ENCODE measurements at regions not wholly inside any gene's neighbourhood (a gene's known extent, or its start where the extent isn't known, plus 50 kb on each side); places are given as distances from the start of the nearest gene placed in this dataset.

DNA sequence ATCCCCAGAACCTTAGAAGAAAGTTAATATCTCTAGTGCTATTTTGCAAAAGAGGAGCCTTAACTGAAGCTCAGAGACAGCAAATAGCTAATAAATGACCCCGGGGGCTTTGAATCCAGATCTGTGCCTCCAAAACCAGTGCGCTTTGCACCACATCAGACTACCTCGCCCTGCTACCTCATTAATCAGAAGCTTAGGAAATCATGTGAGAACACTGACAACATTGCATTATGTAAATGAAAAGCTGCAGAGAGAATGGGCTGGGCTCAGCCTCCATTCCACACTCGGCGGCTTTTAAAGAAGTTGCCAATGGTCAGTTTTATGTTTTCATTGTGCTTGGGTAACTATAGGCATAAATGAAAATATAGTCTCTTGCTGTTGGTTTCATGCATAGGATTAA is 54.0 kb upstream of the STMND1 start:
- Mint-ChIP-seq H3K27me3 (peaks cover 19% of the 10 kb centered on the region), H3K36me3 (ENCODE audit: low read depth) (no peaks in the 10 kb centered on the region), H3K9me3 (no peaks in the 10 kb centered on the region), H3K4me3 (no peak overlapping the region), H3K27ac (no peak overlapping the region), H3K4me1 (no peaks in the 10 kb centered on the region)
- ATAC-seq (no peak), DNase-seq (no peak)

DNA sequence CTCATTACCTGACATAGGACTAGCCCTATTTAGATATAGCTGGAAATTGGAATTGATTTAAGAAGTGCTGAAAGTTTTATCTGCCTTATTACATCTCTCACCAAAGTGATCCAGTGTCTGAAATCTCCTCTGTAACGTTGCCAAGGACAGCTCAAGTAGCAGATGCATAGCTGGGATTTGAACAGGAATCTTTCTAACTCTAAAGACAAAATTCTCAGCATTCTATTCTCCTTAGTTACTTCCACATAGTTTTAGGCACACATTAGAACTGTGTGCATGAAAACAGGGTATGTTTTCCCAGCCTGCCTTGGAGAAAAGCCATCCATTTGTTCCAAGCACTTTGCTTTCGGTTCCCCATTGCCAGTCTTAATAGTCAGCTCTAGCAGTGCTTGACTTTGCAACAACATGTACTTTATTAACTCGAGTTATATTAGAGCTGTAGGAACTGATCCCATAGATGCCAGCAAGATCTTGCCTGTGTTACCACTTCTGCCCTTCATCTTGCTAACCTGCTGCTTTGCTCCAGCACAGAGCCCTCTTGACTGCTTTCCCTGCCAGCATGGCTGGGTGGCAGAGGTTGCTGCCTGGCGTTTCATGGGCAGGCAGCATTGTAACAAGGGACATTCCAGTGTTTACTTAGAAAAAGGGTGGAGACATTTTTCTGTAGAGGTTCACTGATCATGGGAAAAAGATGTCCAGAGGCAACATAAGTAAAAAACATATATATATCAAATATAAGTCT is 56.1 kb upstream of the STMND1 start:
- Mint-ChIP-seq H3K4me1 (no peaks in the 10 kb centered on the region), H3K4me3 (no peak overlapping the region), H3K36me3 (ENCODE audit: low read depth) (no peaks in the 10 kb centered on the region), H3K9me3 (no peaks in the 10 kb centered on the region), H3K27ac (no peak overlapping the region), H3K27me3 (peaks cover 19% of the 10 kb centered on the region)
- ATAC-seq (no peak), DNase-seq (no peak)

DNA sequence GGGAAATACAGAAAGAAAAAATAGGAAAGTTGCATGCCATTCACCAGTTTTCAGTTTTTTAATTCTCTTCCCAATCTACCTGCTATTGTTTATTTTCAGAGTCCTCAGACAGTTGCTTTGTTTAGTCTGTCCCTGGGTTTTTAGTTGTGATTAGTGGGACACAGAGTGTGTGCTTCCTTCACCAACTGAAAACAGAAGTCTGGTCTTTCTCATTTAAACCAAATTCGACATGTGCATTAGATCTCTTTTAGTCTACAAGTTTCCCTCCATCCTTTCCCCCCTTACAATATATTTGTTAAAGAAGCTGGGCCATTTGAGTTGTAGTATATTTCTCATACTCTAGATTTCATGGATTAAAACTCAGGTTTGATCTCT is 58.7 kb upstream of the STMND1 start:
- Mint-ChIP-seq H3K9me3 (no peaks in the 10 kb centered on the region), H3K27ac (no peak overlapping the region), H3K4me3 (no peak overlapping the region), H3K4me1 (no peaks in the 10 kb centered on the region), H3K36me3 (ENCODE audit: low read depth) (no peaks in the 10 kb centered on the region), H3K27me3 (peaks cover 25% of the 10 kb centered on the region)
- ATAC-seq (no peak), DNase-seq (no peak)

DNA sequence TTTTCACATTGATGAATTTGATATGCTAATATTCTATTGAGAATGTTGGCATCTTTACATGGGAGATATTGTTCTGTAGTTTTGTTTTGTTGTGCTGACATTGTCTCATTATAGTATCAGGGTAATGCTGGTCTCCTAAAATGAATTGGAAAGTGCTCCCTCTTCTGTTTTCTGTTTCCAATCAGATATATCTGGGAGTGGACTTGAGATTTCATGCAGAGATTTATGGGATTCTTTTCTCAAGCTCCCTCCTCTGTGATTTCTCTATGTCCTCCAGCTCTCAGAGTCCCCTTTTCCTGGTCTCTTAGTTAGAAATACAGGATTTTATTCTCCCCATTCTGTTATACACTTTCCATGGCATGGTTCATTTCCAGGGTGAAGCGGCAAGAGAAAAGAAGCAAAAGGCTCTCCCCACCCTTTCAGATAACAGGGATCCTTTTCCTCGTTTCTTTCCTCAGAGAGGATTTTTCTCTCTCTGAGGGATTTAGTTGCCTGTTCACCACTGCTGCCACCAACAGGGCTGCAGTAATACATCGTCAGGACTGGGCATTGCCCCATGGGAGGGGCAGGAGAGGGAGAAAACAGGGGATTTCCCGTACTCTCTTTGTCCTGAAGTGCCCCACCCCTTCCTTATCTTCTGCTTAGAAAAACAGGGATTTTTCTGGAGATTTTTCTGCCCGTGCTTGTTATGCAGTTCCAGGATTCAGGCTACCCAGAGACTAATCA is 59.3 kb upstream of the STMND1 start:
- Mint-ChIP-seq H3K27ac (no peak overlapping the region), H3K4me1 (no peaks in the 10 kb centered on the region), H3K36me3 (ENCODE audit: low read depth) (no peaks in the 10 kb centered on the region), H3K4me3 (no peak overlapping the region), H3K9me3 (peaks cover 3% of the 10 kb centered on the region), H3K27me3 (peaks cover 28% of the 10 kb centered on the region)
- ATAC-seq (no peak), DNase-seq (no peak)

DNA sequence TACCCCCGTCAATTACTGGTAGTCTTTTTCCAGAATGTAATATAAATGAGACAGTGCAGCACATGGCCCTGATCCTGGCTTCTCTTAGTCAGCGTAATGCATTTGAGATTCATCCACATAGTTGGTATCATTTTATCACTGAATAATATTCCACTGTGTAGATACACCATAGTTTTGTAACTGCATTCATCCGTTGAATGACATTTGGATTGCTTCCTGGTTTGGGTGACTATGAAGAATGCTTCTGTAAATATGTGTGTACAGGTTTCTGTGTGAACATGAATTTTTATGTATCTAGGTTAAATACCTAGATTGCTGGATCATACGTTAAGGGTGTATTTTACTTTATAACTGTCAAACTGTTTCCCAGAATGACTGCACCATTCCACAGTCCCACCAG is 62.6 kb upstream of the STMND1 start:
- Mint-ChIP-seq H3K27ac (no peak overlapping the region), H3K36me3 (ENCODE audit: low read depth) (no peaks in the 10 kb centered on the region), H3K9me3 (peaks cover 3% of the 10 kb centered on the region), H3K4me3 (no peak overlapping the region), H3K27me3 (peaks cover 23% of the 10 kb centered on the region), H3K4me1 (no peaks in the 10 kb centered on the region)
- ATAC-seq = no peak
- no peak for DNase-seq

DNA sequence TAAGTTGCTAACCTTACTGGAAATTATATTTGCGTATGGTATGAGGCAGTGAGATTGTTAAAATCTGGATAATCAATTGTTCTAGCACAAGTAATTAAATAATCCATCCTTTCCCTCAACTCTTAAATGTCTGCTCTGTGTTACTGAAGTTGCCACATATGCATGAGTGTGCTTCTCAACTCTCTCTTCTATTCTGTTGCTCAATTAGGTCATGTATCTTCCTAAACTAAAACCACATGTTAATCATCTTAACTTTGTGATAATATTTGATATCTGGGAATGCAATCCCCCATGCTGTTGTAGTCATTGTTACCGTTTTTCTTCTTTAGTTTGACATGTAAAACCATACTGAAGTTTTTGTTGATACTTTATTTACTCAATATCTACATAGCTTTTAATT is 63.5 kb upstream of the STMND1 start:
- ATAC-seq (no peak), DNase-seq (no peak)
- Mint-ChIP-seq H3K4me1 (no peaks in the 10 kb centered on the region), H3K4me3 (no peak overlapping the region), H3K27me3 (peaks cover 17% of the 10 kb centered on the region), H3K27ac (no peak overlapping the region), H3K9me3 (peaks cover 3% of the 10 kb centered on the region), H3K36me3 (ENCODE audit: low read depth) (no peaks in the 10 kb centered on the region)

DNA sequence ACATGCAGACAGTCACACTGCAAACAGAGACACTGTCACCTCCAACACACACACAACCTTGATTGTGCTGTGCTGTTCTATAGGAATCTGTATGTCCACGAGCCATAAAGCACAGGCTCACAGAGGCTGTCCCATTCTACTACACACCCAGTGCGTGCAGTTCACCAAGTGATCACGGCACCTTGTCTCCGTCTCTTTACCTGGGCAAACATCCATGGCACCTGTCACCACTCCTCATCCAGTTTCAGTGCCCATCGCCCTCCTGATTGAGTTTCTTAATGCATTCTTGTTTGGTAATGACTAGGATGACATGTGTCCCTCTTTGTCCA is 65.8 kb upstream of the STMND1 start:
- H3K9me3 Mint-ChIP-seq = peaks cover 3% of the 10 kb centered on the region
- H3K4me3 Mint-ChIP-seq = no peak overlapping the region
- no peak overlapping the region for H3K27ac Mint-ChIP-seq
- H3K4me1 Mint-ChIP-seq = no peaks in the 10 kb centered on the region
- ATAC-seq (no peak), DNase-seq (no peak)
- no peaks in the 10 kb centered on the region for H3K36me3 Mint-ChIP-seq (ENCODE audit: low read depth)
- H3K27me3 Mint-ChIP-seq = peaks cover 14% of the 10 kb centered on the region

DNA sequence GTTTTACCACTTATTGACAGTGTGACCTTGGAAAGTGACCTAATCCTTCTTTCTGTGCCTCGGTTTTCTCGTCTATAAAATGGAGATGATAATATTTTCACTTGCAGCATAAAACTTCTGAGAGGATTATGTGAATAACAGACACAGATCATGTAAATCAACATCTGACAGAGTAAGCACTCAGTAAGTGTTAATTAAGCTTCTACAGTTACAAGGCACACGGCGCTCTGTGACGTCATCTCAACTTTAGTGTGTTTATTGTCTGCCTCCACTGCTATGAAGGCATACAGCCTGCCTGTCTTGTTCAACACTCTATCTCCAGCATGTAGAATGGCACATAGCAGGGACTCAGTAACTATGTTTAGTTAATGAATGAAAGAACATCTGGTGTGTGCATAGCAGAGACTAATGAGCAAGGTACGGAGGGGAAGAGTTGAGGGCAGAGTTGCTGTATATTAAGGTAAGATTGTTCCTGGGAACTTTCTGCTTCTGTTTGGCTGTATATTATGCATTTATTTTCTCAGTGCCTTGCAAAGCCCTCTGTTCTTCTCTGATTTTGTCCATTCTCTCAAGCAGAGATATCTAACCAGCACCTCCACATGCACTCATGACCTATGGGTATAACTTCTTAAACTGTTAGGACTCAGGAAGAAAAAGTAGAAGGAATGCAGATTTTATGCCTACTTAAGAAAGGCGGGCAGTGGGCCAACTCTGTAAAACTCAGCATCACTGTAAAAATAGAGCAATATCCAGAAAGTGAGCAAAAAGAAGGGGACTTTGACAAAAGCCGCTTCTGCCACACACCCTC is 66.4 kb upstream of the STMND1 start:
- ATAC-seq = no peak
- no peak for DNase-seq
- Mint-ChIP-seq H3K36me3 (ENCODE audit: low read depth) (no peaks in the 10 kb centered on the region), H3K9me3 (peaks cover 3% of the 10 kb centered on the region), H3K4me3 (no peak overlapping the region), H3K27me3 (peaks cover 12% of the 10 kb centered on the region), H3K27ac (no peak overlapping the region), H3K4me1 (no peaks in the 10 kb centered on the region)

DNA sequence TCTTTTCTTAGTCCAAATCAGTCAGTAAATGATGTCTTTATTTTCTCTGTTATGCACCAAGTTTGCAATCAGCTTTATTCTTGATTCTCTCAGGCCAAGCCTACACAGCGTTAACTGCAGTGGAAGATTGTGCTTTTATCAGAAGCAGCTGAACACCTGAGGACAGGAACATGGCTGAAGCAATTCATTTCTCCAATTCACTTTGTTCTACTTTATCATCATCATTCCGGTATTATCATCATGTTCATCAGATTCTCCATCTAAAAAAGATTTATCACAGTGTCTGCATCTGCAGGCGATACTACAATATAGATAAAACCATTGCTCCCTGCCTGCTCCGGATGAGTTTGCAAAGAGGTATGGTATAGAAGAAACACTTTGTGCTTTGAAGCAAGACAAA is 68.1 kb upstream of the STMND1 start:
- DNase-seq (no peak), ATAC-seq (no peak)
- Mint-ChIP-seq H3K4me1 (no peaks in the 10 kb centered on the region), H3K4me3 (no peak overlapping the region), H3K36me3 (ENCODE audit: low read depth) (no peaks in the 10 kb centered on the region), H3K27me3 (peaks cover 8% of the 10 kb centered on the region), H3K9me3 (peaks cover 3% of the 10 kb centered on the region), H3K27ac (no peak overlapping the region)

DNA sequence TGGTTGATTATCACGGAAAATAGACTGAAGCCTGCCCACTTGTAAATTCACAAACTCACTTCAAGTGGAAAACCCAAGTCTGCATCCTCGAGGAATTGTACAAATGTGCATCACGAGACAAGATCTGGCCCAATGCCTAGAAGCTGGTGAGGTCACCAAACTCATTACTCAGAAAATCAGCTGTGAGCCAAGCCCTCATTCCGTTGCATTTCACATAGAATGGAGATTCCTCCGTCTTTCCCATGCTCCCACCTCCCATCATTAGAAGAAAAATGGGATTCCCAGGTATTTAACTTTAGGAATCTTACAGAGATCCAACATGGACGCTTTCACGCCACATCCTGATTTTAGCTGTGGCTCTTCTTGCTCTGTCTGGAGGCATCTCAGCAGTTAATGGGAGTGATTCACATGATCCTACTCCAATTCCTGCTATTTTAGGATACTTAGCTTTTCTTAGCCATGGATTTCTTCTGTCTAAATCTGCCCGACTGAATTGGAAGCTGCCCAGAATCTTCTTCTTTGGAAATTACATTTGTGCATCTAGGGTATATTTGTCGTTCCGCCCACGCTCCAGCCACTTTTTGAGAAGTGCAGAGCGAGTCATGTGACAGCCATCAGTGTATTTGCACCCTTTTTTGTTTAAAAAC is 68.7 kb upstream of the STMND1 start:
- no peak for DNase-seq
- peaks cover 3% of the 10 kb centered on the region for H3K9me3 Mint-ChIP-seq

DNA sequence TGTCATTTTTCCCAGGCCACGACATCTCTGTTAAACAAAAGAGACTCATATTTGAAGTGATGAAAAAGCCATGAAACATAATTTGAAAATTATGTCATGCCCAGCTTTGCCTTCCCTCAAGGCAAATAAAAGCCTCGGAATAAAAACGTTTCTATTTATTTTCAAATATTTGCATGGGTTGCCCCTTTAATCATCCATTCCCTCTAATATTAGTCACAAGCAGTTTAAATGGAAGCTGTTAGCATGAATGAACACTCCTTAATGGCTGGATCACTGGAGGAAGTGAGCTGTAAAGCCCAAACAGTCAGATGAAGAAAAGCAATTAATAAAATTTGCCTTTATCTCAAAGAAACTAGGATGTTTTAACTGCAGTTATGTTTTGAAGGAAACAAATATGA is 69.3 kb upstream of the STMND1 start:
- no peak overlapping the region for H3K27ac Mint-ChIP-seq
- H3K9me3 Mint-ChIP-seq = peaks cover 2% of the 10 kb centered on the region
- no peak for DNase-seq
- H3K4me3 Mint-ChIP-seq = no peak overlapping the region
- peaks cover 8% of the 10 kb centered on the region for H3K27me3 Mint-ChIP-seq
- no peaks in the 10 kb centered on the region for H3K4me1 Mint-ChIP-seq
- no peak for ATAC-seq
- no peaks in the 10 kb centered on the region for H3K36me3 Mint-ChIP-seq (ENCODE audit: low read depth)

More for the DNA sequence above, 68.7 kb upstream of the STMND1 start:
- ATAC-seq = no peak
- H3K27me3 Mint-ChIP-seq = peaks cover 10% of the 10 kb centered on the region
- no peak overlapping the region for H3K4me3 Mint-ChIP-seq
- no peaks in the 10 kb centered on the region for H3K36me3 Mint-ChIP-seq (ENCODE audit: low read depth)
- no peaks in the 10 kb centered on the region for H3K4me1 Mint-ChIP-seq
- H3K27ac Mint-ChIP-seq = no peak overlapping the region

DNA sequence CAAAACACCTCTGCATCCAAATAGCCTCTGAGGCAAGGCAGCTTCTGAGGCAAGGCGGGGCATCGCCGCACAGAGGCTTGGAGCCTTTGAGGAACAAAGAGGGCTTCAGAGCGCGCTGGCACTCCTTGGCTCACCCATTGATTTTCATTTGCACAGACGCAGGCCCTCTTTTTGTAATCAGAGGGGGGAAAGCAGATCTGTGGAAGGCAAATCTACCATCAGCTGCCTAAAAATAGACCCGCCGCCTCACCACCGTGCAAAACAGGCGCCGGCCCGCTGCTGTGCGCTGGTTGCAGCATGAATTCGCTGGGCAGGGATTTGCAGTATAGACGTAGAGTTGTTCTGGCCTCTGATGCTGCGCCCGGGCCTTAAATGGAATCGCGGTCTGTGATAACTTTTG is 69.9 kb upstream of the STMND1 start:
- H3K4me1 Mint-ChIP-seq = no peaks in the 10 kb centered on the region
- H3K9me3 Mint-ChIP-seq = peaks cover 7% of the 10 kb centered on the region
- peaks cover 7% of the 10 kb centered on the region for H3K27me3 Mint-ChIP-seq
- no peak overlapping the region for H3K4me3 Mint-ChIP-seq
- ATAC-seq = no peak
- no peak for DNase-seq
- peaks cover 2% of the 10 kb centered on the region for H3K36me3 Mint-ChIP-seq (ENCODE audit: low read depth)
- H3K27ac Mint-ChIP-seq = no peak overlapping the region

DNA sequence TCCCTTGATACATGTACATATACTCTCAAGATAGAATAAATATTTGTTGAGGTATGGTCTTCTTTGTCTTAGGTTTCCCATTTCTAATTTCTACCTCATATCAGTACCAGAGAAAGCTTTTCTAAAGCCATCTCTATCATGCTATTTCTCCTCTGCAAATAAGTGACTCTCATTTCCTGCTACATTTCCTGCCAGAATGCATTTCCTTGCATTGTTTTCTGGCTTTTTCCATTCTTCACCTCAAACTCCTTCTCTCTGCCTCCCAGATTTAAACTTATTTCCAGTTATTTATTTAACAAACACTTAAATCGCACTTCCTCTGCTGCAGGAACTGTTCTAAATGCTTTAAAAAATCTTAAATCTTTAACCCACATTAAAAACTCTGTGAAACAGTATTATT is 74.4 kb upstream of the STMND1 start:
- H3K4me1 Mint-ChIP-seq = no peaks in the 10 kb centered on the region
- DNase-seq (no peak), ATAC-seq (no peak)
- H3K27me3 Mint-ChIP-seq = peaks cover 2% of the 10 kb centered on the region
- H3K27ac Mint-ChIP-seq = no peak overlapping the region
- peaks cover 17% of the 10 kb centered on the region for H3K9me3 Mint-ChIP-seq
- H3K4me3 Mint-ChIP-seq = no peak overlapping the region
- peaks cover 2% of the 10 kb centered on the region for H3K36me3 Mint-ChIP-seq (ENCODE audit: low read depth)

DNA sequence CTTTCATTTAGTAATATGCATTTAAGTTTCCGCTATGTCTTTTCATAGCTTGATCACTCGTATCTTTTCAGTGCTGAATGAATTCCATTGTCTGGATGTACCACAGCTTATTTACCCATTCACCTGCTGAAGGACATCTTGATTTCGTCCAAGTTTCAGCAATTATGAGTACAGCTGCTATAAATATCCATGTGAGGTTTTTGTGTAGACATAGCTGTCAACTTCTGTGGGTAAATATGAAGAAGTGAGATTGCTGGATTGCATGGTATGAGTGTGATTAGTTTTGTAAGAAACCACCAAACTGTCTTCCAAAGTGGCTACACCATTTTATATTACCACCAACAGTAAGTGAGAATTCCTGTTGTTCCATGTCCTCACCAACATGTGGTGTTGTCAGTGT is 79.2 kb upstream of the STMND1 start:
- H3K4me1 Mint-ChIP-seq = no peaks in the 10 kb centered on the region
- H3K36me3 Mint-ChIP-seq (ENCODE audit: low read depth) = peaks cover 2% of the 10 kb centered on the region
- peaks cover 16% of the 10 kb centered on the region for H3K9me3 Mint-ChIP-seq
- DNase-seq (no peak), ATAC-seq (no peak)
- H3K27me3 Mint-ChIP-seq = peaks cover 11% of the 10 kb centered on the region
- no peak overlapping the region for H3K27ac Mint-ChIP-seq
- H3K4me3 Mint-ChIP-seq = no peak overlapping the region

DNA sequence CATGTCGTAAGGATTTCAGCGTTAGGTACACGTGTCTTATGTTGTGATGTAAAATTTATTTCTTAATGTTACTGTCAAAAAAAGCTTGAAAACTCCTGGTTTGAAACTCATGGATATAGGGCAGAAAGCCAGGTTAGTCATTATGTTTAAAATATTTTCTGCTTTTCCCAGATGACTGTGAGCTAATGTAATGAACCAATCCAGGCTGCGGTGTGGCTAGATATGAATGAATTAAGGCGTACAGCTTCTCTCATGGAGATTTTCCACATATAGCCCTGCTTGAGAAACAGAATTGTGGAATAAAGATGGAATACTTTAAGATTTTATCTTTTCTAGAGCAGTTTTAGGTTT is 80.3 kb upstream of the STMND1 start:
- ATAC-seq (no peak), DNase-seq (no peak)
- H3K27me3 Mint-ChIP-seq = peaks cover 14% of the 10 kb centered on the region
- H3K9me3 Mint-ChIP-seq = peaks cover 10% of the 10 kb centered on the region
- no peak overlapping the region for H3K27ac Mint-ChIP-seq
- H3K4me3 Mint-ChIP-seq = no peak overlapping the region
- H3K36me3 Mint-ChIP-seq (ENCODE audit: low read depth) = no peaks in the 10 kb centered on the region
- H3K4me1 Mint-ChIP-seq = peaks cover 2% of the 10 kb centered on the region
